Thyroid gland (tissue), 4 donors: ENCODE measurements at regions not wholly inside any gene's neighbourhood (a gene's known extent, or its start where the extent isn't known, plus 50 kb on each side); places are given as distances from the start of the nearest gene placed in this dataset.

Experiments
- POLR2A ChIP-seq, 2 donors: fragments of 450-650 bp; IDR thresholded peaks; one replicate each; pipeline ENCODE4 v1.6.1; 2017; ENCODE audit warnings: antibody characterized with exemption in 2 of 2, mild to moderate bottlenecking in 2 of 2, moderate library complexity in 1 of 2
- TF ChIP-seq, protein P1 (sequence below), 6 experiments: fragments of 200-600 bp in 3 of 6; fragments of 450-650 bp in 3 of 6; sonication (generic) in 3 of 6; IDR thresholded peaks; one replicate each; pipeline ENCODE4 v1.5.1; 2016 to 2019; ENCODE audit warnings: antibody characterized with exemption in 6 of 6, mild to moderate bottlenecking in 2 of 6, inconsistent platforms in 1 of 6, moderate library complexity in 1 of 6

GRCh38 chr13:26927511-26927910 is 166.9 kb upstream of the GPR12 start:
- TF ChIP-seq, protein P1, sequence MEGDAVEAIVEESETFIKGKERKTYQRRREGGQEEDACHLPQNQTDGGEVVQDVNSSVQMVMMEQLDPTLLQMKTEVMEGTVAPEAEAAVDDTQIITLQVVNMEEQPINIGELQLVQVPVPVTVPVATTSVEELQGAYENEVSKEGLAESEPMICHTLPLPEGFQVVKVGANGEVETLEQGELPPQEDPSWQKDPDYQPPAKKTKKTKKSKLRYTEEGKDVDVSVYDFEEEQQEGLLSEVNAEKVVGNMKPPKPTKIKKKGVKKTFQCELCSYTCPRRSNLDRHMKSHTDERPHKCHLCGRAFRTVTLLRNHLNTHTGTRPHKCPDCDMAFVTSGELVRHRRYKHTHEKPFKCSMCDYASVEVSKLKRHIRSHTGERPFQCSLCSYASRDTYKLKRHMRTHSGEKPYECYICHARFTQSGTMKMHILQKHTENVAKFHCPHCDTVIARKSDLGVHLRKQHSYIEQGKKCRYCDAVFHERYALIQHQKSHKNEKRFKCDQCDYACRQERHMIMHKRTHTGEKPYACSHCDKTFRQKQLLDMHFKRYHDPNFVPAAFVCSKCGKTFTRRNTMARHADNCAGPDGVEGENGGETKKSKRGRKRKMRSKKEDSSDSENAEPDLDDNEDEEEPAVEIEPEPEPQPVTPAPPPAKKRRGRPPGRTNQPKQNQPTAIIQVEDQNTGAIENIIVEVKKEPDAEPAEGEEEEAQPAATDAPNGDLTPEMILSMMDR (IDR thresholded peaks at IDR 0.05): no peak
- TF ChIP-seq POLR2A (IDR thresholded peaks at IDR 0.05): no peak
